ENCODE measurements at regions not wholly inside any gene's neighbourhood (a gene's known extent, or its start where the extent isn't known, plus 50 kb on each side); places are given as distances from the start of the nearest gene placed in this dataset.
"Not testable (repeated sequence)": the region's sequence is repeated elsewhere in the genome, so short reads cannot be mapped to it uniquely, and the experiment has no call there.

DNA sequence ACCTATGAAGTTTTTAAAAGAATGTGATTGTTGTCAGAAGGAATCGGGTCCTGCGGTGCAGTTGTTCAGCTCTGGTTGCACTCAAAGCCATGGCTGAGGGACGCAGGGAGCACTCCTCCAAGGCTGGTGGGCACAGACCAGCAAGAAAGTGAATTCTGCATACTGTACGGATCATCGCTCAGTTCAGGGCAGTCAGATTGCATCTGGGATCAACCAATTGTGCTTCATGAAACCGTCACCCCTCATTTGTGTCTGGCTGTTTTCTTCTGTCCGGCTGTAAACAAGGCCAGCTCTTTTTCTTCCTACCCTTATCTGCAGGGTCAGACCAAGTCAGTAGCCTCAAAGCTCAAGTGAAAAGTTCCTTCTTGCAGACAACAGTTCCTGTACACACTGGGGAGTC, 478.3 kb downstream of the TFAP2A start:
- peak; percentile 21 for DNase-seq

DNA sequence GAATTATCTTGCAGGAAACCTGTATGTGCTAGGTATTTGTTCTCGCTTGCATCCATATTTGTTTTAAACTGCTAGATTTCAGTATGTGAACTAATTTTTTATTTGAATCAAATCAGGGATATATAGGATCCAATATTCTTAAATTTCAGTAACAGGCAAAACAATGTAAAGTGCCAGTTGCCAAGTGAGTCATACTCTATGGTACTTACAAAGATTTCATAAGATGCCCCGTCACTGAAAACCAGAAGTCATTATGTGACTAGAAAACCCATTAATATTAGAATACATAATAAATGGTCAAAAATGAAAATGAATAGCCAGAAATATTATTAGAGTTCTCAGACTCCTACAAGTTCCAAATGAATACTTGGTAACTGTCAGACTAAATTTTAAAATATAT, 481.2 kb downstream of the TFAP2A start:
- DNase-seq, result no peak

DNA sequence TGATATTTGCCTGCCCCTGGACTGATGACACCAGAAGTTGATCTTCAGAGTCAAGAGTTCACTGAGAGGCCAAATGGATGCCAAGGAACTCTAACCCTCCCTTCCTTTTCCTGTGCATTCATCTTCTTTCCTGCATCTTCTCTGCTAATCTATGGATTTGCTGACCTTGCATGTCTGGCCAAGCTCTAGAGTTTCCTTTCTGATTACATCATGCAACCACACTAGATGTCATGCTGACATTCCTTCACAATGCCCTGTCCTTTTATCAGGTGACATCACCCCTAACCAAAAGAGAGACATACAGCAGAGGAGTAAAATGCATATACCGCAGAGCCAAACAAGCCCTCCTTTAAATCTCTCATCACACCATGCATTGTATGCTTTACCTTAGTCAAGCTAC, 487.6 kb downstream of the TFAP2A start:
- DNase-seq, result no peak

DNA sequence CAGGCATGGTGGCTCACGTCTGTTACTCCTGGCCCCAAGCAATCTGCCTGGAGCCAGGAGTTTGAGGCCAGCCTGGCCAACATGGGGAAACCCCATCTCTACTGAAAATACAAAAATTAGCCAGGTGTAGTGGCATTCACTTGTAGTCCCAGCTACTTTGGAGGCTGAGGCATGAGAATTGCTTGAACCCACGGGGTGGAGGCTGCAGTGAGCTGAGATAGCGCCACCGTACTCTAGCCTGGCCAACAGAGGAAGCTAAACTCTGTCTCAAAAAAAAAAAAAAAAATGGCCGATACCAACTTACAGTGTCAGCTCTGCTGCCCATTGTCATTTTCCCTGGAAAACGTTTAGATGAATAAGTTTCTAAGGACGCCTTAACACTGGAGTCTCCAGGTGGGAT, 489.9 kb downstream of the TFAP2A start:
- no peak for DNase-seq

DNA sequence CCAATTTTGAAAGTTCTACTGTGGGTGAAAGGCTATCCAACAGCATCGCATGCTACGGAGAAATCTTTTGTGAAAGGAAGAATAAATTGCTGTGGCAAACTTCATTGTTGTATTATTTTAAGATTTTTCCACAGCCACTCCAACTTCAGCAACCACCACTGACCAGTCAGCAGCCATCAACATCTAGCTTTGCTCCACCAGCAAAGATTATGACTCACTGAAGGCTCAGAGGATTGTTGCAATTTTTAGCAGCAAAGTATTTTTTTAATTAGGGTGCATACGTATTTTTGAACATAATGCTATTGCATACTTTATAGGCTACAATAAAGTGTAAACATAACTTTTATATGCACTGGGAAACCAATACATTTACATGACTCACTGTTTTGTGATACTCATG, 493.5 kb downstream of the TFAP2A start:
- no peak for DNase-seq

DNA sequence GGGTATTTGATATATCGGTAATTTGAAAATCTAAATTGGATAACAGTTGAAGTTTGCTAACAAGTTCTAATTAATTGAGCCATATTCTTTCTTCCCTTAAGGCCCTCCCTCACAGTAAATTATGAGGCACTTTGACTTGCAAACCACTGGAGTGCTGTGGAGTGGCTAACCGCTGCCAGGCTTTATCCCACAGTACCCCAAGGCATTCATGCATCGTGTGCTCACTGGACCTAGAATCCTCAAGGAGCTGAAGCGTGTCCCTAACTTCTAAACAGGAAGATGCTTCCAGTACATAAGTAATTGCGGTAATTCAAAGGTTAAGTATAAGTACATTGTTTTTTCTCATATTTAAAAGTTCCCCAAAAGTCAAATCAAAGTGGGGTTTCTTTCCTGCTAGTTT, 499.9 kb downstream of the TFAP2A start:
- no peak for DNase-seq

DNA sequence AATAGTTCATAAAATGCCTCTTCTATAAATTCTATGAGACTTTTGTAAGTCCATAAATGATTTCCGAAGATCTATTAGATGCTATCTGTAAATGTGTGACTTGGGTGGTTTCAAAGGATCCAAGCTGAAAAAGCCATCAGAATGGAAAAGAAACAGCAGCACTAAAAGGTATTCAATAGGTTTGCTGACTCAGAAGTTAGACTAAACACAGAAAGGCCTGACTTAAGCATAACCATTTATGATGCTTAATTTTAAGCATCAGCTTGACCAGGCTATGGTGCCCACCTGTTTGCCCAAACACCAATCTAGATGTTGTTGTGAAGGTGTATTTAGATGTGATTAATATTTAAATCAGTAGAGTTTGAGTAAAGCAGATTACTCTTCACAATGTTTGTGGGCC, 513.5 kb downstream of the TFAP2A start:
- no peak for DNase-seq

DNA sequence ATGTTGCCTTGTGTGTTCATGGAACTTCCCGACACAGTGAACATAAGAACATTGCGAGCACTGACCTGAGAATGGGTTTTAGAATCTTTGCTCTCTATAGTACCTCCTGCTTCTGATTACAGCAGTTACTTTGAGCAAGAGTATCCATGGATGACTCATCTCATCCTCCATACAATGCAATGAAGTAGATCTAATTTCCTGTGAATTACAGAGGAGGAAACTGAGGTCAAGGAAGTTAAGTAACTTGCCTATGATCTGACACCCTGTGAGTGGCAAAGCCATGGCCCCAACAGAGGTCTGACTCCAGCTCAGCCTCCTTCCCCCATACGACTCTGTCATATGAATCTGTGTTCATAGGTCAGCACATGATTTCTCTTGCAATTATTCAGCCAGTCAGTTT, 518.1 kb downstream of the TFAP2A start:
- DNase-seq, result no peak

DNA sequence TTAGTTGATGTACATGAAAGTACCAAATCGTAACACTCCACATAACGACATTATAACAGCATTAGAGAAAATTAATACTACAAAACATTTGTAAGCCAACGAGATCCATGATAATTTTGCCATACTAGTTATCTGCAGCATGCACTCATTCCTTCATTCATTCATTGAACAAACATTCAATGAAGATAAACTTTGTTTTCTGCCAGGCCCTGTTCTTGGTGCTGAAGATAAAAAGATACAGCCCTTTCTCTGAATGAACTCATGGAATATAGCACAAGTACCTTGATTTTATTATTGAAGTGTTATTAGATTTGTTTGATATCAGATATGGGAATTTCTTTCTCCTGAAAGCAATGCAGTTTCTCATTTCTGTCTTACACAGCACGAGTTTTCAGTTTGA, 524.0 kb downstream of the TFAP2A start:
- DNase-seq, result no peak

DNA sequence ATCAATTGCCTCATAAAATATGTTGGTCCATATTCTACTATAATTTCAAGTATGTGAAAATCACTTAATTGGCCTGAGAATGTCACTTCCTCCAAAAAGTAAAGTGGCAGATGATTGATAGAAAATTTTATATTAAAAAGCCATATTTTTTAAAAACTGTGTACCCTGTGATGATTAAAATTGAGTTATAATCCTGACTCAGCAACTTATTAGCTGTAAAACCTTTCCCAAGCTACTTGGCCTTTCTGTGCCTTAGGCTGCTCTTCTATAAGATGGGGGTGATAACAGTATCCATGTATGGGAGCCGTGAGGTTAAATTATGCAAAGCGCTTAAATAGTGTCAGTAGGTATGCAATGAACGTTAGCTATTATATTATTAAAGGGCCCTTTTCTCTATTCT, 524.4 kb downstream of the TFAP2A start:
- no peak for DNase-seq

DNA sequence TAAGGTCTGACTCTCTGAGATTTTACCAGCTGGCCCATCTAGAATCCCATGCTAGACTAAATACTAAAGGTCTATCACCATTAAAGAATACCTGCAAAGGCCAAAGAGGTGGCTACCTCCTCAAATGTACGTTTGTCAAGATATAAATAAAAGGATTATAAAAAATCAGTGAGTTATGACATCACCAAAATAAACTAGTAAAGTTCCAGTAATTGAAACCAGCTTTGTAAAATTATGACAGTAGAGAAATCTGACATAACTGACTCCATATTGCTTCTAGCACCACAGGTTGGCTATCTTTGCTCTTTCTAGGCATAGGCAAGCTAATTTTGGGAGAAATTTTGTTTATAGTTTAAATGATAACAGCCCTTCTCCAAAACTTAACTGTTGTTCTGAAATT, 536.3 kb downstream of the TFAP2A start:
- no peak for DNase-seq

DNA sequence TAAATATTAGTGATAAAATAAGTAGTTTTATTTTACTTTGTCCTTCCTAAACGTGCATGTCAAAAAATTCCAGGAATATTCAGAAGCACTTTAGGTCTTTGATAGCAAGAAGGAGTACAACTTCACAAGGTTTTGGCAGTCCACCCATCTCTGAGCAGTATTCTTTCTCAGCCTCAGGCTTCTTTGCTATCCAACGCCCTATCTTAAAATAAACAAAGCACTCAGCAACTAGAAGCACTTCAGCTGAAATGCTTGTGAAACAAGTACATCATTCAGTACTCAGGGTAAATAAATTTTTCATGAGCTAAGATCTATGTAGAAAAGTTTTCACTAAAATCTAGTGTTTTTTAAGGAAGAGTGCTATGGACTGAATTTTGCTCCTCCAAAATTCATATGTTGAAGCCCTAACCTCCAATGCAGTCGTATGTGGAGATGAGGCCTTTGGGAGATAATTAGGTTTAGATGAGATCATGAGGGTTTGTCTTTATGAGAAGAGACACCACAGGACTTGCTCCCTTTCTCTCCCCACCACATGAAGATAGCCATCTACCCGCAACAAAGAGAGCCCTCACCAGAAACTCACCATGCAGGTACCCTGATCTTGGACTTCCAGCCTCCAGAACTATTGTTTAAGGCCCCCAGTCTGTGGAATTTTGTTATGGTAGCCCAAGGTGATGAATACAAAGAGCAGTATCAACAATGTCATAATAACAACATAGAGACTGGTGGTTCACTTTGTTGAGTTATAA, 539.1 kb downstream of the TFAP2A start:
- DNase-seq, result no peak

DNA sequence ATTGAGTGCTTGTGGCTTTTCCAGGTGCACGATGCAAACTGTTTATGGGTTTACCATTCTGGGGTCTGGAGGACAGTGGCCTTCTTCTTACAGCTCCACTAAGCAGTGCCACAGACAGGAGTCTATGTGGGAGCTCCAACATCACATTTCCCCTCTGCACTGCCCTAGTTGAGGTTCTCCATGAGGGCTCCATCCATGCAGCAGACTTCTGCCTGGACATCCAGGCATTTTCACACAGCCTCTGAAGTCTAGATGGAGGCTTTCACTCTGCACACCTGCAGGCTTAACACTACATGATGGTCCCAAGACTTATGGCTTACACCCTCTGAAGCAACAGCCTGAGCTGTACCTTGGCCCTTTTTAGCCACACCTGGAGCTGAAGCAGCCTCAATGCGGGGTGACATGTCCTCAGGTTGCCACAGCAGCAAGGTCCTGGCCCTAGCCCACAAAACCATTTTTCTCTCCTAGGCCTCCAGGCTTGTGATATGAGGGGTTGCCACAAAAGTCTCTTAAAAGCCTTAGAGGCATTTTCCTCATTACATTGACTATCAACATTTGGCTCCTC, 552.2 kb downstream of the TFAP2A start:
- no peak for DNase-seq

DNA sequence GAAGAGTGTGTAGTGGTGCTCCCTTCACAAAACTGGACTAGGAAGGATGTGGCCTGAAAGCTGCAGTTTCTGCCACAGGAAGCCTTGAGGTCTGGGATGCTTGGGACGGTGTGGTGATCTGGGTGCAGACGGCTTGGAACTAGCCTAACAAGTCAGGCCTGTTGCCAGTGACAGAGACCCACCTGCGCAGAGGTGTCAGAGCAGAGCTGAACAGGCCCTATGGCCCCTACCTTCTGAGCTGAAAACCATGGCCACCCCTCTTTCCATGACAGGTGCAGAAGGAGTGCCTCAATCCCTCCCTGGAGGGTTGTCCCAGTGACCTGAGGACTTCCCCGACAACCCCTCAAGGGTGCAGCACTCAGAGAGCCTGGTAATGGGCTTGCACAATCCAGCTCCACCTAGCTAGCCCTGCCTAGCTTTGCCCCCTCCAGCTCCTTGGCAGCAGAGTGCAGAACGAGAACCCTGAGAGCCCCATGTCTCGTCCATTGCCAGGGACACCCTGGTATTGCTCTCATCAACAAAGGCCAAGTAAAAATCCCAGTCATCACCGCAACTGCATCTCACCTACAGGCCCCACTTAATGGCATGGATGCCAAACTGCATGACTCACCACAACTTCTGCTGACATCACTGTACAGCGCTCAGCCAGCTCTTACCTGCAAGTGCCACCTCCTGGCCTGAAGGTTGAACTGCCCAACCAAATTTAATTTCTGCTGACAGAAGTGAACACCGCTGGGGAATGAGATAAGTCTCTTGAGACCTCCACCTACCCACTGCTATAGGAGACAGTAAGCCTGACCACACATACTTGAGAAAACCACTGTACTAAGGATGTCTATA, 563.1 kb downstream of the TFAP2A start:
- no peak for DNase-seq

DNA sequence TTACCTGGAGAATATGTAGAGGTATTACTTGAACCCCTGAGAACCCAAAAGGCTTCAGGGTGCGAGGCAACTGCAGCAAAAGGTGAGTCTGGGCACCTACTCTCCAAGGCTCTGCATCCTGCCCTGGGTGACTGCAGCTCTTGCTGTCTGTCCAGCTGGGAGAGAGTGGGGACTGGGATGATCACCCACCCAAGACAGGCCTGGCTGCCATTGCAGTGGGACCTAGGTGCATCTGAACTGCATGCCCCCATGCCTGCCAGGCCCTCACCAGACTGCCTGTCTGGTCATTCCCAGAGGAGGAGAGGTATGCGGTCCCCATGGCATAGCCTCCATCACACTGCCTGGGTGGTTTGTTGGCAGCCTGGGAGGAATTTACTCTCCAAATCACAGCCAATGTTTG, 563.9 kb downstream of the TFAP2A start:
- DNase-seq, result no peak

DNA sequence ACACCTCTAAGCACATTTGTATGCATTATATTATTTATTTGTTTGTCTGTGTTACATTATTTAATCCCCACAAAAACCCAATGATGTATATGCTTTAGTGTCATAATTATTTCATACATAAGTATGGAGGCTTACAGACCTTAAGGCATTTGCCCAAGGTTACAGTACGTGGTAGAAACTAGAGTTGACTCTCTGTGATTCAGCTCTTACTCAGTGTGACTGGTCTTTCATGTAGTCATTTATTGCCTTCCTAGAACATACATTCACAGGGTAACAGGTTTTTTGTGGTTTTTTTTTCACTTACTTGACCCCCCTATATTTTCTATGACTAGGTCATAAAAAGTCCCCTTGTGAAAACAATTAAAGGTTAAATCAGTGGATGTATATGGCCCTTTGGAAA, 566.8 kb downstream of the TFAP2A start:
- no peak for DNase-seq

DNA sequence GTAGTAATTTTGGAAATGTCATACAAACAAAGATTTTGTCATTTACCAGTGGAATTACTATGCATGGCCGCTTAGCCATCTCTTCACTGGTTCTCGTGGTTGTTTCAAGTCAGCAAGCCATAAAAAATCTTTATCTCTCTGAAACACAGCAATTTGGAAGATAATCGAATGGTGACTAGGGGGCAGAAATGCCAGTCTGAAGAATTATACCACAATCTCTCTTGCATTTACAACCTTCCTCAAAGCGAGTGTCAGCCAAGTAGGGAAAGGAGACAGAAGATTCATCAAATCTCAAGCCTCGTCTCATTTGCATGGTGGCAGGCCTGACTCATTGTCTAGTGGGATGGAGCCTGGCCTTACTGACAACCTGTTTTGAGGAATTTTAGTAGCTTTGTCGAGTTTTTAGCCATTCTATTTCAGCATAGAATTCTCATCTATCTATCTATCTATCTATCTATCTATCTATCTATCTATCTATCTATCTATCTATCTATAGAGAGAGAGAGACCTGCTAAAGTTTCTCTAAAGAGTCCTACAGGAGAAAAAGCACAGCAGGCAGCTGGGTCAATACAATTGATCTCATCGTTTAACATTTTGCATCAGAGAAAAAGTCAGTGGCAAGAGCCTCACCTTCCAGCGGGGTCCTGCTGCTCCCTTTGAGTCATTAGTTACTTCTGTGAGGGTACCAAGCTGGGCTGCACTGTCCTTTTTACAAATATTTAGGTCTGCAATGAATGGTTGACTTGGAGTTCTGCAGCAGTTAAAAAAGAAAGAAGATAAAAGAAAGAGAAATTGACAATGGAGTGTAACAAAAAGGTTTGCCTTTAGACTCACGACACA, 572.8 kb downstream of the TFAP2A start:
- no peak for DNase-seq

DNA sequence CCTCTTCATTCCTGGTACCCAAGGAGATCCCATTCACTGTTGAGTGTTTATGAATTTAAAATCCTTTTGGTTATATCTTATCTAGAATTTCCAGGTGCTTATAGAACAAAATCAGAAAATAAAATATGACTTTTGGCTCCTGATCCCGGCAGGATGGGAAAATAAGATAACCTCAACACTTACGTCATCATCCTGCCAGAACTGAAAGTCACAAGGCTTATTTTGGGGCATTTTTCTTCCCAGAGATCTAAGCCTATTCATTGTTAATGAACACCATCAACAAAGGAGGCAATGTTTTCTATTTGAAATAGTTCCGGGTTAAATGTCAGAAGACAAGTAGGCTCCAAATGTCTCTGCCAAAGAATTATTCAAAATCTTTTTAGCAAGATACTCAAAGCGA, 580.6 kb downstream of the TFAP2A start:
- no peak for DNase-seq

DNA sequence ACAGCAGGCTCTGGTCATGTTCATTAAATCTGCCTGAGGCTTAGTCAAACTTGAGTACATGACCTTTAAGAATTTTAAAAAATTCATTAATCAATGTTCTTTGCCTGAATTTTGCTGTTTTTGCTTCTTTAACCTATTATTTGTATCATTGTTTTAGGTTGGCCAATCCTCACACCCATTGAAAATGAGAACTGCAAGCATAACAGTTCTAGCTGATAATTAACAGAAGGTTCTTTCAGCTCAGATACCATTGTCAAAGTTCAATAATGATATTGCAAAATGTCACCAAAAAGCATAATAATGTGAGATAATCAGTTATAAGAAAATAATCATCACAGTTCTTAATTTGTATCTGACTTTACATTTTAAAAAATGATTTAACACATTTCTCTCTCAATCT, 583.1 kb downstream of the TFAP2A start:
- DNase-seq, result no peak

DNA sequence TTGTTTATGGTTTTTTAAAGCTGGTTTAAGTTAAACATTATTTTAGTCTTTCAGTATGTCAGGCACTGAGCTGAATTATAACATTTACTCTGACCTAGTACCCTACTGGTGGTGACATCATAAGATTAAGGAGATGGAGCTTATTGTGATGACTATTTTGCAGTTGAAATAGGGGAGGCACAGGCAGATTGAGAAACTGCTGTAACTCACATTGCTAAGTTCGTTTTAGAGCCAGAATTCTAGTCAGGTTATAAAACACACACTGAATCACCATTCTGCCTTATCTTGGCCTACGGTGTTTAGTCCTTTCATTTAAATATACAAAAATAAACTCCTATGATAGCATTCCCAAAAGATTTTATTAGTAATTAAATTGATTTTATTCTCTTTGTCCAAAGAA, 584.1 kb downstream of the TFAP2A start:
- DNase-seq, result no peak

DNA sequence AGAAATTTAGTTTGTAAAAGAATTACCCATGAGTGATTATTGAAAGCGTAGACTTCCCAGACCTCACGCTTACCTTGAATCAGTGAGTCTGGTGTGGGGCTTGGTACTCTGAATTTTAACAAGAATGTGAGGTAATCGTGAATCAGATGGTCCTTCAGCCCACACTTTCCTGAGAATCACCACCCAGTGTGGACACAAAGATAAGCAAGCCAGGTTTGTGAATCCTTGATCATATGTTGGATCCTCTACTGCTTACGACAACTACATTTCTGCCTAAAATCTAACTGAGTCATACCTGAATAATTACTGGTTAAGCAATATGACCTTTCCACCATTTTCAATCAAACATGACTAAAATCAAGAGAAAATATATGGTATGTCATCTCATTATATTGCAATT, 589.3 kb downstream of the TFAP2A start:
- DNase-seq, result no peak

DNA sequence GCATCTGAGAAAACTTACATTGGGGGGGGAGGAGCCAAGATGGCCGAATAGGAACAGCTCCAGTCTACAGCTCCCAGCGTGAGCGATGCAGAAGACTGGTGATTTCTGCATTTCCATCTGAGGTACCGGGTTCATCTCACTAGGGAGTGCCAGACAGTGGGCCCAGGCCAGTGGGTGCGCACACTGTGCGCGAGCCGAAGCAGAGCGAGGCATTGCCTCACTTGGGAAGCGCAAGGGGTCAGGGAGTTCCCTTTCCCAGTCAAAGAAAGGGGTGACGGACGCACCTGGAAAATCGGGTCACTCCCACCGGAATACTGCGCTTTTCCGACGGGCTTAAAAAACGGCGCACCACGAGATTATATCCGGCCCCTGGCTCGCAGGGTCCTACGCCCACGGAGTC, 604.1 kb downstream of the TFAP2A start:
- DNase-seq, result not testable (repeated sequence)

DNA sequence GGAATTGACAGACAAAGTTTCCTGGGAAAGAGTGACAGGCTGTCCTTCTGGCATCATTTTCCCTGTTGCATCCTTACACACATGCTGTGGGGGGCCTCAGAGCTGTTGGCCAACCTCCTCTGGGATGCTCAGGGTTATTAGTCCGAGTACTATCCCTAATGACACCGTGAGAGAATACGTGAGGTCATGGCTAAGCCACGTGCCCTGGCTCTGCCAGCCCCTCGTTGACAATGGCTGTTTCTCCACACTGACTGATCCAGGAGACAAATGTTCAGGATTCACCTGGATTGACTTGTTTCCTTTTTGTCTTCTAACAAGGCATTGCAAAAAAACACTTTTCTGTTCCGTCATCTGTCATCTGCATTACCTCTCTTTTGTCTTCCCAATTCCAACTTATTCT, 604.6 kb downstream of the TFAP2A start:
- DNase-seq, result no peak
